ENCODE measurements at regions not wholly inside any gene's neighbourhood (a gene's known extent, or its start where the extent isn't known, plus 50 kb on each side); places are given as distances from the start of the nearest gene placed in this dataset.

DNA sequence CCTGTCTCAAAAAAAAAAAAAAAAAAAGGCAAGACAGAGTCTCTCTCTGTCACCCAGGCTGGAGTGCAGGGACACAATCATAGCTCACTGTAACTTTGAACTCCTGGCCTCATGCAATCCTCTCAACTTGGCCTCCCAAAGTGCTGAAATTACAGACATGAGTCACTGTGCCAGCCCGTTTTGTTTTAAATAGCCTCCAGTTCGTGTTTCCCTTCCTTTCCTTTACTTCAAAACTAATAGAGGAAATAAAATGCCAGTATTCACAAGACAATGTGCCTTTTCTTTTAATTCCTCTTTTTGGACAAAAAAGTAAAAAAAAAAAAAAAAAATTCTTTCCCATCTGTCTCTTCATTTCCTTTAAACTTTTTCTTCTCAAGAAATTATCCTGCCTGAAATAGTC lies 54.5 kb upstream of the ACMSD start:
- no peak overlapping the region for H3K4me3 Mint-ChIP-seq
- no peaks in the 10 kb centered on the region for H3K9me3 Mint-ChIP-seq
- CTCF ChIA-PET = interaction anchor here (0.6 to 0.7 kb wide), 3 partner anchors 80 to 482 kb away, joined by 3 read pairs; no protein-coding TSS in a partner anchor
- H3K27me3 Mint-ChIP-seq (ENCODE audit: low read depth) = no peaks in the 10 kb centered on the region
- H3K36me3 Mint-ChIP-seq (ENCODE audit: low read depth) = no peaks in the 10 kb centered on the region
- no peak overlapping the region for H3K27ac Mint-ChIP-seq
- DNase-seq = no peak
- intact Hi-C loops (cut with micrococcal nuclease) = loop anchor here (2.0 kb wide), 1 partner anchor 113 kb away; no protein-coding TSS in a partner anchor
- H3K4me1 Mint-ChIP-seq (ENCODE audit: low read depth) = peaks cover 10% of the 10 kb centered on the region

DNA sequence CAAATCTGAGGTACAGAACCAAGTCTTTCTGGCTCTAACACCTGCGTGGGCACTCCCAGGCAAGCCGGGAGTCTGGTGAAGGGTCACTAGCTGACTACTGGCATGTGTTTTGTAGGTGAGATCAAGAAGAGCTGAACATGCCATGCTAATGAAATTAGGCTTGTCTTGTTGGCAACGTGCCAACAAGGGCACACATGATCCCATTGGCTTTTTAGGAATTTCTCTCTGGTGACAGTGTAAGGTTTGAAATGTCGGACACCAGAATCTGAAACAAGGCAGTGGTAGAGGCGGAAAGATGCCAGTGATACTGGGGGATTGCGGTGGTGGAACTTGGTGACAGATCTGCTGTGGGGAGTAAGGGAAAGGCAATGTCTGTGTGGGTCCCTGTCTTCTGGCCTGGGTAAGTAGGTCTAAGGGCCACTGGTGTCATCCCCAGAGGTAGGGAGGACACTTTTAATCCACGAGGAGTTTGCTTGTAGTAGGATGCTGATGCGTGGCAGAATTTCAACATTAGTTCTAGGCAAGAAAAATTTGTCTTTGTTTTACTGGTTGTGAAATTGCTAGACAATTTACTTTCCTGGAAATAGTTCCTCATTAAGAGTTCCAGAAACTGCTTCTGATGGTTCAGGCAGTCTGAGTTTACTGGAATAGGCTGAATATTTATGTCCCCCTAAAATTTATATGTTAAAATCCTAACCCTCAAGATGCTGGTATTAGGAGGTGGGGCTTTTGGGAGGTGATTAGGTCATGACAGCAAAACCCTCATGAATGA lies 52.6 kb upstream of the ACMSD start:
- H3K4me3 Mint-ChIP-seq = no peak overlapping the region
- DNase-seq = no peak
- peaks cover 7% of the 10 kb centered on the region for H3K4me1 Mint-ChIP-seq (ENCODE audit: low read depth)
- H3K9me3 Mint-ChIP-seq = no peaks in the 10 kb centered on the region
- H3K36me3 Mint-ChIP-seq (ENCODE audit: low read depth) = no peaks in the 10 kb centered on the region
- H3K27ac Mint-ChIP-seq = no peak overlapping the region
- peaks cover 1% of the 10 kb centered on the region for H3K27me3 Mint-ChIP-seq (ENCODE audit: low read depth)
- intact Hi-C loops (cut with micrococcal nuclease) = no loop called here
- CTCF ChIA-PET = interaction anchor here (0.6 to 1.1 kb wide), 3 partner anchors 10 to 115 kb away, joined by 3 to 4 read pairs (median 3); no protein-coding TSS in a partner anchor

DNA sequence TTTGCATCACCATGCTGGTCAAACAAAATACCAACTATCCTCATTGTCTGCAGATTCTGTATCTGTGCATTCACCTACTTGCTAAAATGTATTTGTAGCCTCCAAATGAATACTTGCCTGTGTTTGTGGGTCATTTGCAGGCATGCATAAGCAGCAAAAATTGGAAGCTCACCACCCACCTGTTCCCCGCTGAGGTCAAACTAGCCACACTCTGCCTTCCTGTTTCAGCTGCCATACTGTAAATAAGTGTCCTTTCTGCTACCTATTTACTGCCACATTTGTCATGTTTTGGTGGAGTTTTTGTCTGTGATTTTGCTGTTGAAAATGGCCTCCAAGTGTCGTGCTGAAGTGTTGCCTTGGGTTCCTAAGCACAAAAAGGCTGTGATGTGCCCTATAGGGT lies 50.0 kb upstream of the ACMSD start:
- no peaks in the 10 kb centered on the region for H3K4me1 Mint-ChIP-seq (ENCODE audit: low read depth)
- no peak overlapping the region for H3K27ac Mint-ChIP-seq
- H3K4me3 Mint-ChIP-seq = no peak overlapping the region
- no peak for DNase-seq
- H3K27me3 Mint-ChIP-seq (ENCODE audit: low read depth) = peaks cover 1% of the 10 kb centered on the region
- CTCF ChIA-PET = no interaction called here
- H3K9me3 Mint-ChIP-seq = no peaks in the 10 kb centered on the region
- no peaks in the 10 kb centered on the region for H3K36me3 Mint-ChIP-seq (ENCODE audit: low read depth)
- intact Hi-C loops (cut with micrococcal nuclease) = no loop called here
